Mucosa of descending colon (tissue), 3 donors: ENCODE measurements at regions not wholly inside any gene's neighbourhood (a gene's known extent, or its start where the extent isn't known, plus 50 kb on each side); places are given as distances from the start of the nearest gene placed in this dataset.
"Not testable (repeated sequence)": the region's sequence is repeated elsewhere in the genome, so short reads cannot be mapped to it uniquely, and the experiment has no call there.

ENCODE experiments used
- ATAC-seq: fragments of 200-7000 bp; cut with Tn5 transposase; one replicate; pipeline ENCODE4 v1.9.1; 2020; ENCODE audit warnings: mild to moderate bottlenecking, moderate library complexity
- DNase-seq, 3 donors: peaks; one replicate each; pipeline ENCODE4 v3.0.0-alpha.2; 2020
- H3K36me3 ChIP-seq: fragments of 200-600 bp; one replicate; pipeline ENCODE4 v1.8.0; 2021; ENCODE audit warnings: low read depth, mild to moderate bottlenecking
- H3K4me1 ChIP-seq: fragments of 200-600 bp; one replicate; pipeline ENCODE4 v1.8.0; 2021; ENCODE audit warnings: low read depth, mild to moderate bottlenecking
- H3K4me3 ChIP-seq: fragments of 200-600 bp; one replicate; pipeline ENCODE4 v1.8.0; 2021; ENCODE audit warnings: mild to moderate bottlenecking
- H3K9me3 ChIP-seq: fragments of 200-600 bp; one replicate; pipeline ENCODE4 v1.8.0; 2021; ENCODE audit warnings: mild to moderate bottlenecking
- intact Hi-C, 2 donors: fragments of 100-400 bp; cut with DNase I in 1 of 2; cut with micrococcal nuclease in 1 of 2; formaldehyde crosslinking; loops; one replicate each; pipeline versions ENCODE4 v1.11.0 to v1.11.1; 2022; cut with DNase I, micrococcal nuclease
- TF ChIP-seq, protein P1 (sequence below): fragments of 200-600 bp; IDR thresholded peaks from one replicate; pipeline ENCODE4 v1.8.0; 2022; ENCODE audit warnings: antibody characterized with exemption, mild to moderate bottlenecking
- donor health status: DM: no; HTN: no; CAD: no; lungs with moderate emphysema.
- donor health status: DM: no; HTN: no; CAD: no.
- donor health status: DM: no; HTN: yes; CAD: no.

DNA sequence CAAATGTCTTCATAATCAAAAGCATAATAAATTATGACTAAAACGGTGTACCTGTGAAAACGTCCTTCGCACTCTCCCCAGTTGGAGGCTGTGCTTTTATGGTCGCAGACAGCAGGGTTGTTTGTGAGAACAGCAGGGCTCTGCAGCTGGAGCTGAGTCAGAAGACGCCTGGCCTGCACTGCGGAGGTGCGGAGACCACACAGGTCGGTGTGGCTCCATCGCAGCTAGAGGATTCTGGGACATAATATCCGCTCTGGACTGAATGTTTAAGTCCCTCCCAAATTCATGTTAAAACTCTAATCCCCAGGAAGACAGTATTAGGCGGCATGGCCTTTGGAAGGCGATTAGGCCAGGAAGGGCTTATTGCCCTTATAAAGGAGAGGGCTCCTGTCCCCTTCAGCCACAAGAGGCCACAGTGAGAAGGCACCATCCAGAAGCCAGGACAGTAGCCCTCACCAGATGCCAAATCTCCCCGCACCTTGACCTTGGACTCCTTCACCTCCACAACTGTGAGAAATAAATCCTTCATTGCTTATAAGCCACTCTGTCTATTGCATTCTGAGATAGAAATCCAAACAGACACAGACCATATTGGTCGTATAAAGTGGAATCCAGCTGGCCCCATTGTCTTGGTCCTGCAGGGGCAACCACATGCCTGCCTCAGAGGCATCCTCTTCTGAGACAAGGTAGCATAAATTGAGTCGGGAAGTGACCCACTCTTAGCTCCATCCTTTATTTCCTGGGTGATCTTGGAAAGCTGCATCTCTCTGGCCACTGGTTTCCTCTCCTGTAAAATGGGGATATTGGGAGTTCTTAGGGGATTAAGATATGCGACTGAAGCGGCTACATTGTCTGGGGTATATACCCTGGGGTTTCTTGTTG is 749.7 kb upstream of the TPTE start:
- peaks cover 95% of the 10 kb centered on the region for H3K9me3 ChIP-seq
- DNase-seq, ATAC-seq, H3K4me1 ChIP-seq, intact Hi-C loops, H3K4me3 ChIP-seq, H3K36me3 ChIP-seq: not testable (repeated sequence)

DNA sequence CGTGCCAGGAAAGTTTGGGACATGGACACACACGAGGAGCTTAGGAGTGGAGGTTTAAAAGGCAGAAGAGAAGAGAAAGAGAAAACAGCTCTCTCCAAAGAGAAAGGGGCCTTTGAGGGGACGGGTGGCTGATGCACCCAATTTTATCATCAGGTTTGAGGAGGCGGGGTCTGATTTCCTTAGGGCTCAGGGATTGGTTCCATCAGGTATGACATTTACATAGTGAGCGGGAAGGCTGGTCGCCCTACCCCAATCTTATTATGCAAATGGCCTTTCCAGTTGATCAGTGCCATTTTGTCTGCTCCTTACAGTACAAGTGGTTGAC is 749.1 kb upstream of the TPTE start:
- intact Hi-C loops = no loop called here
- Histone ChIP-seq H3K9me3 (peaks cover 95% of the 10 kb centered on the region), H3K36me3 (no peaks in the 10 kb centered on the region), H3K4me3 (no peak overlapping the region), H3K4me1 (no peaks in the 10 kb centered on the region)
- DNase-seq = no peak
- TF ChIP-seq, protein P1, sequence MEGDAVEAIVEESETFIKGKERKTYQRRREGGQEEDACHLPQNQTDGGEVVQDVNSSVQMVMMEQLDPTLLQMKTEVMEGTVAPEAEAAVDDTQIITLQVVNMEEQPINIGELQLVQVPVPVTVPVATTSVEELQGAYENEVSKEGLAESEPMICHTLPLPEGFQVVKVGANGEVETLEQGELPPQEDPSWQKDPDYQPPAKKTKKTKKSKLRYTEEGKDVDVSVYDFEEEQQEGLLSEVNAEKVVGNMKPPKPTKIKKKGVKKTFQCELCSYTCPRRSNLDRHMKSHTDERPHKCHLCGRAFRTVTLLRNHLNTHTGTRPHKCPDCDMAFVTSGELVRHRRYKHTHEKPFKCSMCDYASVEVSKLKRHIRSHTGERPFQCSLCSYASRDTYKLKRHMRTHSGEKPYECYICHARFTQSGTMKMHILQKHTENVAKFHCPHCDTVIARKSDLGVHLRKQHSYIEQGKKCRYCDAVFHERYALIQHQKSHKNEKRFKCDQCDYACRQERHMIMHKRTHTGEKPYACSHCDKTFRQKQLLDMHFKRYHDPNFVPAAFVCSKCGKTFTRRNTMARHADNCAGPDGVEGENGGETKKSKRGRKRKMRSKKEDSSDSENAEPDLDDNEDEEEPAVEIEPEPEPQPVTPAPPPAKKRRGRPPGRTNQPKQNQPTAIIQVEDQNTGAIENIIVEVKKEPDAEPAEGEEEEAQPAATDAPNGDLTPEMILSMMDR = no peak
- ATAC-seq = no peak

DNA sequence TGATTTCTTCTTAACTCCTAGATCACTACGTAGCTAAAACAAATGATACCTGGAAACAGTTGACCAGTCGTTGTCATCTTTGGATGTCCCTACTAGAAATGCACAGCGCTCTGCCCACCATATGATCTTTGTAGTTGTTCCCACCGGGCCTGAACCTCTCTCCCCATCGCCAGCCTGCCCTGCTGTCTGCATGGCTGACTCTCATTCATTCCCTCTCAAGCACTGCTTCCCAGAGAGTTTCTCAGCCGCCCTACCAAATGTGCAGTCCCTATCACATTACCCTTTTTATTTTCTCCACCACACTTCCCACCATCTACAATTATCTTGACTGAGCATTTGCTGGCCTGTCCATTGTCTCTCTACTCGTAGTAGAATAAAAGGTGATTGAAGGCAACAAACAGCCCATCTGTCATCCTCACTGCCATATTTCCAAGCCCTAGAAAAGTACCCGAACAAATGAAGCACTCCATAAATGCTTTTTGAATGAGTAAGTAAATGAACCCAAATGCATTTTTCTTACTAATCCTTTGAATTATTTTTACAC is 748.4 kb upstream of the TPTE start:
- intact Hi-C loops, ATAC-seq: not testable (repeated sequence)

DNA sequence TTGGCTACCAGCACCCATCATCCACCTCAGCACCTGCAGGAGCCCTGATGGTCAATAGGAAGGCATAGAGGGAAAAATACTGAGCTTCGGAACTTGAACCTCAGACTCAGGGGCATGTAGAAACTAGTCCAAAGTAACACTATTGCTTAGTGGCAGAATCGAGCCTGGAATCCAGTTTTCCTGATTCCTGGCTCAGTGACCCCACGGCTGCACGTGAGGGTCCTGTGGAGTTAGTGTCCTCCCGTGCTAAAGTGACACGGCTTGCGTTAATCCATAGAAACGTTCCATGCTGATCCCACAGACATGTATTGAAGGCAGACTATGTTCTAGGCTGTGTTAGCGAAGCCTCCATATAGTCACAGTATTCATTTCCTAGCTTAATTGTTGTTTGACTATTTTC is 747.0 kb upstream of the TPTE start:
- ATAC-seq = no peak
- TF ChIP-seq, protein P1 = no peak
- Histone ChIP-seq H3K4me3 (no peak overlapping the region), H3K9me3 (peaks cover 89% of the 10 kb centered on the region), H3K36me3 (no peaks in the 10 kb centered on the region), H3K4me1 (no peaks in the 10 kb centered on the region)
- DNase-seq = no peak
- intact Hi-C loops = no loop called here

More for the DNA sequence above, 748.4 kb upstream of the TPTE start:
- H3K4me1 ChIP-seq, H3K4me3 ChIP-seq, H3K36me3 ChIP-seq, DNase-seq: not testable (repeated sequence)
- peaks cover 91% of the 10 kb centered on the region for H3K9me3 ChIP-seq

DNA sequence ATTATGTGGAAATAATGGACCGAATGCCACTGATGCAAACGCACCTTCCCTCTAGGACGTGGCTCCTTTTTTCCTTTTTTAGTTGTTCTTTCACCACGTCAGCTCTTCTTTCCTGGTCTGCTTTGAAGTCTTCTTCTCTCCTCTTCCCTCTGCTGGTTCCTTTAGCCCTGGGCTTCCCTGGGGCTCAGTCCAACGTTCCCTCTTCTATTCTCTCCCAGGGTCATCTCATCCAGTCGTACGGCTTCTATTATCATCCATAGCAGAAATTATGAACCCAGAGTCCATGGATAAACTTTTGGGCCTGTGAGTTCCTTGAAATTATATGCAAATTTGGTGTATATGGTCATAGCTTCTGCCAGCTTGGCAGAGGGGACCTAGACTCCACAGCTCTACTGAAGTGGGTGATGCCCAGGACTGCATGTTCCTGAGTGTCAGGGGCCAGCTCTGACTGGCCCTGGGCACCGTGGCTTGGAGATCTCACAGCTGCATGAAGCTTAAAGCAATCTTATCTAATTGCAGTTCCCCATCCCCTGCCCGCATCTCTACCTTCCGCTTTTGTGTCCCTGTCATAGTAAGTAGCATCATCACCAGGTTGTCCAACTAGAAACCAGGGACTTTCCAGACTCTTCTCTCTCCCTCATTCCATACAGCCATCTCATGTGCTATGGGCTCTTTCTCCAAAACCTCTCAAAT is 746.3 kb upstream of the TPTE start:
- peaks cover 84% of the 10 kb centered on the region for H3K9me3 ChIP-seq
- DNase-seq, H3K4me3 ChIP-seq, H3K4me1 ChIP-seq, intact Hi-C loops, ATAC-seq, H3K36me3 ChIP-seq: not testable (repeated sequence)

DNA sequence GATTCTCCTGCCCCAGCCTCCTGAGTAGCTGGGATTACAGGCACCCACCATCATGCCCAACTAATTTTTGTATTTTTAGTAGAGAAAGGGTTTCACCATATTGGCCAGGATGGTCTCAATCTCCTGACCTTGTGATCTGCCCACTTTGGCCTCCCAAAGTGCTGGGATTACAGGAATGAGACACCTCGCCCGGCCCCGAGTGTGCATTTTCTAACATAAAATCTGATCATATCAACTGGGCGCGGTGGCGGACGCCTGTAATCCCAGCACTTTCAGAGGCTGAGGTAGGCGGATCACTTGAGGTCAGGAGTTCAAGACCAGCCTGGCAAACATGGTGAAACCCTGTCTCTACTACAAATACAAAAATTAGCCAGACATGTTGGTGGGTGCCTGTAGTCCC is 745.5 kb upstream of the TPTE start:
- H3K9me3 ChIP-seq = peaks cover 83% of the 10 kb centered on the region
- ATAC-seq, intact Hi-C loops, DNase-seq, H3K36me3 ChIP-seq, H3K4me1 ChIP-seq, H3K4me3 ChIP-seq: not testable (repeated sequence)

DNA sequence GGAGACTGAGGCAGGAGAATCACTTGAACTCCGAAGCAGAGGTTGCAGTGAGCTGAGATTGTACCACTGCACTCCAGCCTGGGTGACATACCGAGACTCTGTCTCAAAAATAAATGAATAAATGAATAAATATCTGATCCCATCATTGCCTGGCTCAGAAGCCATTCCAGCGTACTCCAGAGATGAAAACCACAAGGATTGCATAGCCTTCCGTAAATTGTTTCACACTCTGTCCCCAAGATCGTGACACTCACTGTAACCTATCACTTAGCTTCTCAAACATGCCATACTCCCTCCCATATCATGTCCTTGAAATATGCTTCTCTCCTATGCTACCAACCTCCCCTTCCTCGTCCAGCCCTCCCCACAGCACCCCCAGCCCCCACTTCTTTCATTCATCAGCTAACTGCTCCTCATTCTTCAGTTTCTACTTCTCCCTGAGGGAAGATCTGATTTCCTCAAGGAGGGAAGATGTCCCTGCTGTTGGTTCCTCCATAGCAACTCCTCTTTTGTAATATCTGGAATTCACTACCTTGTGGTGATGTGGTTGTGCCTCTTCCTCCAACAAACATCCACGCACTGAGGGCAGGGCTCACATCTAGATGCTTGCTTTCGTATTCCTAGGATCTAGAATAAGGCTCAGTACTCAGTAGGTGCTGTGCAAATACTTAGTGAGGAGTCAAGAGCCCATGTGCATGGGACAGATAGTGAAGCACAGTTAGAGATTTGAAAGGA is 744.9 kb upstream of the TPTE start:
- H3K4me3 ChIP-seq, ATAC-seq, intact Hi-C loops, DNase-seq, H3K4me1 ChIP-seq, H3K36me3 ChIP-seq: not testable (repeated sequence)
- H3K9me3 ChIP-seq = peaks cover 84% of the 10 kb centered on the region

DNA sequence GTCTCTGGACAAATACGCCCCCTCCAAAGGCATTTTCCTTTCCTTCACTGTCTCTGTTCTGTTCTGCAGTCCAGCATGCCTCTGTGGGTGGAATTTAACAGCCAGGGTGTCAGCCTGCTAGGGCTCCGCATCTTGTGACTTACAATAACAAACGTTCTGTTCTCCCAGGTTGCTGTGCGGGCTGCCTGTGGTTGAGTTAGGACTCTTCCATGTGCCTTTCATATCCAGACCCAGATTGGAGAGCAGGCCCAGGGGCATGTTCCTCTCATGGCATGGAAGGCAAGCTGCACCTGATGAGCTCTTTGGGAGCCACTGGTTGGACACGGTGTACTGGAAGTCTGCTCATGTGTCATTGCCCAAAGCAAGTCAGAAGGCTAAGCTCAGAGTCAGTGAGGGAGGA is 742.8 kb upstream of the TPTE start:
- DNase-seq, ATAC-seq, H3K36me3 ChIP-seq, intact Hi-C loops, H3K4me1 ChIP-seq, H3K4me3 ChIP-seq: not testable (repeated sequence)
- H3K9me3 ChIP-seq = peaks cover 84% of the 10 kb centered on the region
